ENCODE measurements at regions not wholly inside any gene's neighbourhood (a gene's known extent, or its start where the extent isn't known, plus 50 kb on each side); places are given as distances from the start of the nearest gene placed in this dataset.

- WGBS, 3 donors, result 28 to 57% (median 41%) methylated on average over 2 of the region's 2 CpGs
- no peak overlapping the region for H3K27ac ChIP-seq
- no peak for DNase-seq
- no peaks in the 10 kb centered on the region for H3K9me3 ChIP-seq
- ATAC-seq, result no peak
- peak overlapping the region; percentile 30 for H3K4me3 ChIP-seq
- H3K36me3 ChIP-seq (ENCODE audit: insufficient read depth in 1 of 2, low read depth in 1 of 2), result no peaks in the 10 kb centered on the region
- no peaks in the 10 kb centered on the region for H3K27me3 ChIP-seq (ENCODE audit: insufficient read depth in 3 of 3, low read length in 2 of 3)
- no peaks in the 10 kb centered on the region for H3K4me1 ChIP-seq
- intact Hi-C loops (cut with DNase I), result no loop called here
- TF ChIP-seq CTCF (IDR thresholded peaks at IDR 0.05), result no peak
Observed at GRCh38 chr13:102977471-102977870, 88.7 kb downstream of the SLC10A2 start.

- no peak overlapping the region for H3K4me3 ChIP-seq
- intact Hi-C loops (cut with DNase I), result no loop called here
- H3K27ac ChIP-seq, result no peak overlapping the region
- no peaks in the 10 kb centered on the region for H3K36me3 ChIP-seq (ENCODE audit: insufficient read depth in 1 of 2, low read depth in 1 of 2)
- no peaks in the 10 kb centered on the region for H3K9me3 ChIP-seq
- no peaks in the 10 kb centered on the region for H3K27me3 ChIP-seq (ENCODE audit: insufficient read depth in 3 of 3, low read length in 2 of 3)
- ATAC-seq, result no peak
- TF ChIP-seq CTCF (IDR thresholded peaks at IDR 0.05), result no peak
- 67 to 73% (median 69%) methylated on average over 8 of the region's 8 CpGs for WGBS, 3 donors
- no peak for DNase-seq
- H3K4me1 ChIP-seq, result no peaks in the 10 kb centered on the region
Observed at GRCh38 chr13:102974317-102975087, 91.7 kb downstream of the SLC10A2 start.

- H3K27ac ChIP-seq, result no peak overlapping the region
- H3K4me3 ChIP-seq, result no peak overlapping the region
- H3K9me3 ChIP-seq, result no peaks in the 10 kb centered on the region
- intact Hi-C loops (cut with DNase I), result no loop called here
- 93 to 96% (median 95%) methylated on average over 2 of the region's 2 CpGs for WGBS, 3 donors
- H3K4me1 ChIP-seq, result no peaks in the 10 kb centered on the region
- H3K27me3 ChIP-seq (ENCODE audit: insufficient read depth in 3 of 3, low read length in 2 of 3), result no peaks in the 10 kb centered on the region
- ATAC-seq (no peak), DNase-seq (no peak)
- no peaks in the 10 kb centered on the region for H3K36me3 ChIP-seq (ENCODE audit: insufficient read depth in 1 of 2, low read depth in 1 of 2)
- TF ChIP-seq CTCF (IDR thresholded peaks at IDR 0.05), result no peak
Observed at GRCh38 chr13:102972191-102972590, 94.0 kb downstream of the SLC10A2 start.

- no peak for TF ChIP-seq CTCF (IDR thresholded peaks at IDR 0.05)
- Histone ChIP-seq H3K27me3 (ENCODE audit: insufficient read depth in 3 of 3, low read length in 2 of 3) (no peaks in the 10 kb centered on the region), H3K27ac (no peak overlapping the region), H3K4me1 (no peaks in the 10 kb centered on the region), H3K36me3 (ENCODE audit: insufficient read depth in 1 of 2, low read depth in 1 of 2) (no peaks in the 10 kb centered on the region), H3K9me3 (no peaks in the 10 kb centered on the region), H3K4me3 (no peak overlapping the region)
- WGBS, 3 donors, result 90 to 96% (median 92%) methylated on average over 2 of the region's 2 CpGs
- no peak for DNase-seq
- ATAC-seq, result no peak
- intact Hi-C loops (cut with DNase I), result no loop called here
Observed at GRCh38 chr13:102970542-102970941, 95.7 kb downstream of the SLC10A2 start.
